Forelimb muscle (tissue), 1 donor: ENCODE measurements at regions not wholly inside any gene's neighbourhood (a gene's known extent, or its start where the extent isn't known, plus 50 kb on each side); places are given as distances from the start of the nearest gene placed in this dataset.
"Not testable (repeated sequence)": the region's sequence is repeated elsewhere in the genome, so short reads cannot be mapped to it uniquely, and the experiment has no call there.

Experiments used
- DNase-seq: peaks from one replicate; pipeline ENCODE4 v3.0.0-alpha.2; 2013; ENCODE audit warnings: low read depth

DNA sequence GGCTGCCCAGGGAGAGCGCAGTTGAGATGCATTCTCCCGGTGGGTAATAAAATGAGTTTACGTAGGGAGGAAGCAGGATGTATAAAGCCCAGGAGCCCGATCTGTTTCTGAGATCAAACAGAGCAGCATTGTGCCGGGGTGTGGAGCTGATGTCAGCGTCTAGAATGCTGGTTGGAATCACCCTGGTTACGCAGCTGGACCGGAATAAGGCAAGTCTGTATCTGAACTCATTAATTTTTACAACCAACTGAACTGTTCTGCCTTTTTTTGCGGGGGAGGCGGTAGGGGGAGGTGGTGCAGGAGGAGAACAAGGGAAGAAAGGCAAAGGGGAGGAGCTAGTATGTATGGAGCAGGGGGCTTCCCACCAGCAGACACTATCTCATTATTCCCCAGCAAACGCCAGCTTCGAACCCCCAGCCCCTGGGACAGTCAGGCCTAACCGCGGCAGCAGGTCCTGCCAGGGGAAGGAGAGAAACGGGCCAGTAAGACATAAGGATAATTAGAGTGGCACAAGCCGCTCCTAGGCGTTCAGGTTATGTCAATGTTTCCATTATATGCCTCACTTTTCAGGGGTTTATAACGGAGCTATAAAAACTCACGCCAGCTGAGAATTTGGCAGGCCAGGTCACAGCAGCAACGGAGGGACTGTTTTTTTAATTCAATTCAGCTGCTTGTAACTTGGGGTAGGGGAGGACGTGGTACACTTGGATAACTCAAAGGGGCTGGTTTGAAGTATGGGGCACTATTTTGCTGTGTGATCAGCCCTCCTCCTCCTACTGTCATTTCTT, 175.3 kb upstream of the HES1 start:
- DNase-seq: peak; percentile 59

DNA sequence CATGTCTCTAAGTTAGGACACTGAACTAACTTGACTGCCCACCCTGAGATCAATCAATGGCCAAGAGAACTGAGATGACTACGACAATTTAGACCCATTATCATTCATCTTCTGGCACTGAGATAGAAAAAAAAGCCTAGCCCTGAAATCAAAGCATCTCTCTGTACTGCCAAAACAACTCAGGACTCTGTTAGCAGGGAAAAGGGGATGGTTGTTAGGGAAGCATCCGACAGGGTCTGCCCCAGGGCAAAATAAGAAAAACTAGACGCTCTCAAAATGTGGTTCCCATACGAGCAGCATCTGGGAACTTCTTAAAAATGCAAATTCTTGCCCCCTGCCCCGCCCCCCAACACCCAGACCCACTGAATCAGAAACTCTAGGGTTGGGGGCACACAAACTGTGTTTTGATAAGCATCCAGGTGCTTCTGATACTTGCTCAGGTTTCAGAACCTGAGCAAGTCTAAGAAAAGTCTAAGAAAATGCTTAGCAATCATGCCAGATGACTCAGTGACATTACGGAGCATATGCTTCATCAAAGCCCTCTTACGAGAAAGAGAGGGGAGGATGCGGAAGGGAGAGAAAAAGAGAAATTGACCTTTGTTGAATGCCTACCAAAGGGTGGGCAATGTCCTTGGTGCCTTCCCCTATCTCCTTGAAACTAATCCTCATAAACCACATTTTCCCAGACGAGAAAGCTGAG, 172.8 kb upstream of the HES1 start:
- no peak for DNase-seq

DNA sequence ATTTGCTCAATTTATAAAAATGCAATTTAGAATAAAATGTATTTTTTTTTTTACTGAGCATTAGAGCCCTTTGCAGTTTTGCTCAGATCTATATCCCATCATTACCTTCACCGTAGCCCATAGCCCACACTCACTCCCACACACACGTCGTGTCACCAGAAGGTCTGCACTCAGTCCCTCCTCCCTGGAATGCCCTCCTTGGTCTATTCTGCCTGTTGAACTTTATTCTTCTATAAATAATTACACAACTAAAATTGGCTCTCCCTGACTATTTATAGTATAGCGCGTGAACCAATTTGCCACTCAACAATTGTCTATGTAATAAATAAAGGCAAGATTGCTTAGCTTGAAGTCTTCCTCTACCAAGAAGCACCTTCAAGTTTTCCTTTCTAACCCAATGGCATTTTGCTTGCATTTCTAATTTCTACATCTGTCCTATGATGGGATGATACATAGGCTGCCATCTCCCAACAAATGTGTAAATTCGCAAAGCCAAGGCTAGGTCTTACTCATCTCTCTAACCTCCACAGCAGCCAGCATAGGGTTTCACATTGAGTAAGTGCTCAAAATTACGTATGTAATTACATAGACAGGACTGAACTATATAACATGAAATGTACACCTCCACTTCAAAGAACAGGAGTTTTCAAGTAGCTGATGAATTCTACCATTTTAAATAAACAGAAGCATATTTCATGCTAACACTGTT, 172.0 kb upstream of the HES1 start:
- no peak for DNase-seq

DNA sequence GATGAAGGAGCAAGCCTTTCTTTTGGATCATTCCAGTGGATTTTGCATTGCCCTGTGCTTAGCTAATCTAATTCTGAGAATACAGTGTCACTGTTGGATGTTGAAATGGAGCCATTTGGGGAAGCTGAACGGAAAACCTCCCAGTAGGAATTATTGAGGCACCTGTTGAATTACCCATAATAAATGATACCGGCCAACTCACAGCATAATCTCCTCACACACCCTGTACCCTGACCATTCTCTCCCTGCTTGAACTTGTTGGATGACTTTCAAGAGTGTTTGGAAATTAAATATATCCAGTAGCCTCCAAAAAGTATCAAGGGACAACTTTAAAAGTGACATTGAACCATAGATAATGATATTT, 171.4 kb upstream of the HES1 start:
- no peak for DNase-seq

- no peak for DNase-seq
Observed at GRCh38 chr3:193968380-193968974, 167.5 kb upstream of the HES1 start.

DNA sequence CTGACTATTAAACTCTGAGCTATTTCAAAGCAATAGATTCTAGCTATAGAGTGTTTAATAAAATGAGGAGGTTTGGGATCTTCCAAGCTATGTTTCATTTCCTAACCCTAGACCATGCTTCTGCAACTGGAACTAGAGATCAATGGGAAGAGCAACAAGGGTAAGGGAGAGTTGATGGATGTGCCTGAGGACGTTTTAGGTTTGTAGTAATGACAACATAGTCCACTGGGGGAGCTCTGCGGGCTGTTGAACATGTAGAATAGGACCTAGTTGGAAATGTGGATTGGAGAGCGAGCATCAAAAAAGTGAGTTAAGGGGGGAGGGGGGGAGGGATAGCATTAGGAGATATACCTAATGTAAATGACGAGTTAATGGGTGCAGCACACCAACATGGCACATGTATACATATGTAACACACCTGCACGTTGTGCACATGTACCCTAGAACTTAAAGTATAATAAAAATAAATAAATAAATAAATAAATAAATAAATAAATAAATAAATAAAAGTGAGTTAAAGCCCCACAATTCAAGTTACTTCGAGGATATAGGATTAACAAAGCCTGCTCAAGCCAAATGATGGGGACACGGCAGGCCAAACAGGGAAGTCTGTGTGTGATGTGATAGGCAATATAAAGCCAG, 165.7 kb upstream of the HES1 start:
- DNase-seq: not testable (repeated sequence)

DNA sequence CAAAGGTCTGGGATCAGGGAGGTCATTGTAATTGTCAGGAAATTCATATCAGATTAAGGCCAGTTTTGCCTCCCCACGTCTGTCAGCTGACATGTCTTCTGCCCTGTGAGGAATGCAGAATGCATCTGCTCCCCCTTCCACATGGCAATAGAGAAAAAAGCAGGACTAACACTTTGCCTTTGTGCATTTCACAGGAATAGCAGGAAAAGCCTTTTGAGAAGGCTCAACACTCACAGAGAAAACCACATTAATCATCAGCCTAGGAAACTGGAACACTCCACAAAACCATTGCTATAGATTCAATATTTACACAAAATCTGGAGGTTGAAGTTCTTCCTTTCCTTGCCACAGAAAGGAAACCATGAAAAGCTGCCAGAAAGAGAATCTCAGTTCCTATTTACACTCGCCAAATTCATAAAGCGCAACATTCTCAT, 165.2 kb upstream of the HES1 start:
- DNase-seq: no peak

GRCh38 chr3:193971261-193971751, 164.6 kb upstream of the HES1 start:
- no peak for DNase-seq

GRCh38 chr3:193971966-193972365, 164.0 kb upstream of the HES1 start:
- no peak for DNase-seq

GRCh38 chr3:193972832-193973231, 163.1 kb upstream of the HES1 start:
- DNase-seq: no peak

GRCh38 chr3:193974191-193974652, 161.7 kb upstream of the HES1 start:
- DNase-seq: no peak

GRCh38 chr3:193974671-193975535, 161.0 kb upstream of the HES1 start:
- no peak for DNase-seq

DNA sequence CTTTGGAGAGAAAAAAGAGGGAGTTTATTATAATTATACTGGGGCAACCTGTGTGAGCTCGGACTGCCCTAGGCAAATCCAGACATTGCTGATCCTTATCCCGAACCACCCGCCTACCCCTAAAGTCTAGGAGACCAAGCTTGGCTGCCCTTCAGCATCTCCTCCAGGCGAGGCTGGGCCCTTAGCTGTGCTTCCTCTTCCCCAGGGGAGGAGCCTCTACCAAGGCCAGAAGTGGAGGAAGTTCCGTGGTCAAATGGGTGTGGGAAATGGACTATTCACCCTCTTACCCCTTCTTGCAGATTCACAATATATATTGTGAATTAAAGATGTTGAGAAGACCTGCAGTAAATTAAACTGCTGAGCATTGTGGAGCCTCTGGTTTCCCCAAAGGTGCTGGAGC, 158.3 kb upstream of the HES1 start:
- no peak for DNase-seq

- no peak for DNase-seq
Observed at GRCh38 chr3:193978030-193978429, 157.9 kb upstream of the HES1 start.

DNA sequence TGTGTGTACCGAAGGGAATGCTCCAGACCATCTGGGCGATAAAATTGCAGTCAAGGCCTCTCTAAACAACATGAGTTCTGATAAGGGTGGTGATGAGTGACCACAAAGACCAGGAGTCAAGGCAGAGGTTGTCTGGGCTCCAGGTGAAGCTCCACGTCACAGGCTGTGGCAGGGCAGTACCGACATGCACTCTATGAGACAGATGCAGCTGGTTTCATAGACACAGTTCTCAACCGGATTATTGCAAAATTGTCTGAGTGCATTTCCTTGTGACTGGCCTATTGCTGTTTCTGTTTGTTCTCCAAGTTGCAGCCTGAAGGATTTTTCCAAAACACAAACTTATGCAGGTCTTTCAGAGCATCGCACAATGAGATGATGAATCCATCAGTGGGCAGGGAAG, 157.5 kb upstream of the HES1 start:
- DNase-seq: no peak

DNA sequence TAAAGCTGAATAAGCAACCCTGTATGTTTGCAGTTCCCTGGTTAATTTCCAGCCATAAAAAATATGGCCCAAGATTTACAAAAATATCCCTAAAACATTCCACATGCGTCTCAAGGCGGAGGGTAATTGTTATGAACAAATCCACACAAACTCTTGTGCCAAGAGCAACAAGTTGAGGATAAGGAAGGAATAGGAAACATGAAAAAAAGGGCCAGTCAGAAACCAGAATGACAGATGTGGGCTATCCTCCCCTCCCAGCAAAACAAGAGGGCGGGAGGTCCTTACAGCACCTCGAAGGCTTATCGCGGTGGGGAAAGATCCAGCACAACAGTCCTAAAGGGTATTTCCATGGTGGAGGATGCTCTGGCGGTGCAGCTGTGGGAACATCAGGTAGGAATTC, 155.6 kb upstream of the HES1 start:
- no peak for DNase-seq

DNA sequence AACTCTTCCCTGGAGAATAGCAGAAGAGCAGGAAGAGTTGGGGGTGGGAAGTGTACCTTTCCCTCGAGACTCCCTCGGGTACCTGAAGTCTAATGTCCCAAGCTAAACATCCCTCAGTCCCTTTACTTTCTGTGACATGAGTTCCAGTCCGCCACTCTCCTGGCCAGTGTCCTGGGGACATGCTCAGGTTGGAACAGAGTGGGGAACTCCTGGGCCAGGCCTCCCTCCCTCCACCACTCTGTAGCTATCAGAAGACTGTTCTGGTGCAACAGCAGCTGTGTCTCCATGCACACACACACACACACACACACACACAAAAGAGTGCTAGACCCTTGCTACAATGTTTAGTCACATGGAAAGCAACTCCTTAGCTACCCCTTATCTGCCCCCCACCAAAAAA, 155.0 kb upstream of the HES1 start:
- DNase-seq: no peak

GRCh38 chr3:193981504-193981903, 154.4 kb upstream of the HES1 start:
- no peak for DNase-seq

GRCh38 chr3:193982258-193982659, 153.7 kb upstream of the HES1 start:
- DNase-seq: peak; percentile 84
